ENCODE measurements at regions not wholly inside any gene's neighbourhood (a gene's known extent, or its start where the extent isn't known, plus 50 kb on each side); places are given as distances from the start of the nearest gene placed in this dataset.

GRCh38 chr14:89040080-89040459 is 215.6 kb downstream of the TTC8 start:
- peaks cover 0 to 9% of the 10 kb centered on the region in 2 experiments for H3K27me3 ChIP-seq (ENCODE audit: control insufficient read depth in 2 of 2, insufficient read depth in 2 of 2, low read length in 2 of 2)
- H3K4me3 ChIP-seq (replicated peaks in 1 of 3; ENCODE audit: insufficient read depth in 1 of 3, low read depth in 1 of 3, low read length in 3 of 3): no peak overlapping the region
- H3K79me2 ChIP-seq (ENCODE audit: control insufficient read depth, insufficient read depth, low read length): no peaks in the 10 kb centered on the region
- POLR2A ChIA-PET: no interaction called here
- no peak overlapping the region for H3K9ac ChIP-seq (replicated peaks; ENCODE audit: extremely low read depth, insufficient read depth, low read length)
- intact Hi-C loops (cut with micrococcal nuclease): loop anchor here (1.0 to 10.0 kb wide), 14 partner anchors 97 to 1197 kb away; partner anchors contain the start of gene EFCAB11
- no peaks in the 10 kb centered on the region for H4K20me1 ChIP-seq (replicated peaks; ENCODE audit: control insufficient read depth, extremely low read depth, insufficient read depth, low read length)
- CTCF ChIA-PET: interaction anchor here (1.0 to 3.9 kb wide), 16 partner anchors 12 to 1020 kb away, joined by 3 to 49 read pairs (median 6); no protein-coding TSS in a partner anchor
- dilution Hi-C loops (cut with MboI; ENCODE audit: extremely low pct_ligation_motif_present, low sequenced_read_pairs): no loop called here
- TF ChIP-seq POLR2AphosphoS5 (IDR thresholded peaks at IDR 0.05; ENCODE audit: insufficient read depth, low read depth, low read length) (no peak), JUN (IDR thresholded peaks at IDR 0.05; ENCODE audit: borderline replicate concordance, insufficient read depth, insufficient read length, low read depth) (no peak), FOS (IDR thresholded peaks at IDR 0.05; ENCODE audit: borderline replicate concordance, insufficient read depth, low read length) (no peak), EZH2 (IDR thresholded peaks at IDR 0.05; ENCODE audit: borderline replicate concordance, low read depth, low read length, severe bottlenecking) (no peak), POLR2A (IDR thresholded peaks at IDR 0.05; ENCODE audit: low read depth, low read length) (no peak), MYC (IDR thresholded peaks at IDR 0.05; ENCODE audit: low read depth, low read length) (no peak)
- TF ChIP-seq, protein P1, sequence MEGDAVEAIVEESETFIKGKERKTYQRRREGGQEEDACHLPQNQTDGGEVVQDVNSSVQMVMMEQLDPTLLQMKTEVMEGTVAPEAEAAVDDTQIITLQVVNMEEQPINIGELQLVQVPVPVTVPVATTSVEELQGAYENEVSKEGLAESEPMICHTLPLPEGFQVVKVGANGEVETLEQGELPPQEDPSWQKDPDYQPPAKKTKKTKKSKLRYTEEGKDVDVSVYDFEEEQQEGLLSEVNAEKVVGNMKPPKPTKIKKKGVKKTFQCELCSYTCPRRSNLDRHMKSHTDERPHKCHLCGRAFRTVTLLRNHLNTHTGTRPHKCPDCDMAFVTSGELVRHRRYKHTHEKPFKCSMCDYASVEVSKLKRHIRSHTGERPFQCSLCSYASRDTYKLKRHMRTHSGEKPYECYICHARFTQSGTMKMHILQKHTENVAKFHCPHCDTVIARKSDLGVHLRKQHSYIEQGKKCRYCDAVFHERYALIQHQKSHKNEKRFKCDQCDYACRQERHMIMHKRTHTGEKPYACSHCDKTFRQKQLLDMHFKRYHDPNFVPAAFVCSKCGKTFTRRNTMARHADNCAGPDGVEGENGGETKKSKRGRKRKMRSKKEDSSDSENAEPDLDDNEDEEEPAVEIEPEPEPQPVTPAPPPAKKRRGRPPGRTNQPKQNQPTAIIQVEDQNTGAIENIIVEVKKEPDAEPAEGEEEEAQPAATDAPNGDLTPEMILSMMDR (IDR thresholded peaks at IDR 0.05; ENCODE audit: extremely low read depth in 1 of 2, insufficient read depth in 1 of 2, low read depth in 1 of 2, low read length in 2 of 2): no peak
- TF ChIP-seq, protein P2, sequence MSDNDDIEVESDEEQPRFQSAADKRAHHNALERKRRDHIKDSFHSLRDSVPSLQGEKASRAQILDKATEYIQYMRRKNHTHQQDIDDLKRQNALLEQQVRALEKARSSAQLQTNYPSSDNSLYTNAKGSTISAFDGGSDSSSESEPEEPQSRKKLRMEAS (IDR thresholded peaks at IDR 0.05; ENCODE audit: insufficient read depth, insufficient read length): no peak
- no peaks in the 10 kb centered on the region for H3K9me3 ChIP-seq (replicated peaks; ENCODE audit: control insufficient read depth, insufficient read depth, low read length)
- H3K27ac ChIP-seq (ENCODE audit: insufficient read depth, low read depth, low read length): no peak overlapping the region
- H3K9me1 ChIP-seq (replicated peaks; ENCODE audit: control insufficient read depth, extremely low read depth, insufficient read depth, low read length): no peaks in the 10 kb centered on the region
- no peak overlapping the region for H2AFZ ChIP-seq (ENCODE audit: low read depth, low read length)
- peaks cover 9% of the 10 kb centered on the region for H3K4me1 ChIP-seq (ENCODE audit: control insufficient read depth, extremely low read depth, insufficient read depth, low read length)
- FAIRE-seq (no peak), DNase-seq (ENCODE audit: low read depth, low spot score) (no peak)
- no TSS peak for BruUV-seq (replicated peaks)
- no peaks in the 10 kb centered on the region for H3K36me3 ChIP-seq (ENCODE audit: control insufficient read depth in 2 of 2, extremely low read depth in 1 of 2, insufficient read depth in 2 of 2, low read length in 2 of 2)
- H3K4me2 ChIP-seq (ENCODE audit: insufficient read depth, low read length): no peak overlapping the region

Measured in endothelial cell of umbilical vein (primary cell).